ENCODE measurements at regions not wholly inside any gene's neighbourhood (a gene's known extent, or its start where the extent isn't known, plus 50 kb on each side); places are given as distances from the start of the nearest gene placed in this dataset.

DNA sequence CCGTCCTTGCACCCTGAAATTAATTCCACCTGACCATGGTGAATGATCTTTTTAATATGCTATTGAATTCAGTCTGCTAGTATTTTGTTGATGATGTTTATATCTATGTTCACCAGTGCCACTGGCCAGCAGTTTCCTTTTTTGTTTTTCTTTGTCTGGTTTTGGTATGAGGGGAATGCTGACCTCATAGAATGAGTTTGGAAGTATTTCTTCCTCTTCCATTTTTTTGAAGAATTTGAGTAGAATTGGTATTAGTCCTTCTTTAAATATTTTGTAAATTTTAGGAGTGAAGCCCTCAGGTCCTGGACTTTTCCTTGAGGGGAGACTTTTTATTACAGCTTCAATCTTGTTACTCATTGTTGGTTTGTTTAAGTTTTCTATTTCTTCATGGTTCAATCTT, 231.6 kb downstream of the MRPL39 start:
- TF ChIP-seq, protein P1, sequence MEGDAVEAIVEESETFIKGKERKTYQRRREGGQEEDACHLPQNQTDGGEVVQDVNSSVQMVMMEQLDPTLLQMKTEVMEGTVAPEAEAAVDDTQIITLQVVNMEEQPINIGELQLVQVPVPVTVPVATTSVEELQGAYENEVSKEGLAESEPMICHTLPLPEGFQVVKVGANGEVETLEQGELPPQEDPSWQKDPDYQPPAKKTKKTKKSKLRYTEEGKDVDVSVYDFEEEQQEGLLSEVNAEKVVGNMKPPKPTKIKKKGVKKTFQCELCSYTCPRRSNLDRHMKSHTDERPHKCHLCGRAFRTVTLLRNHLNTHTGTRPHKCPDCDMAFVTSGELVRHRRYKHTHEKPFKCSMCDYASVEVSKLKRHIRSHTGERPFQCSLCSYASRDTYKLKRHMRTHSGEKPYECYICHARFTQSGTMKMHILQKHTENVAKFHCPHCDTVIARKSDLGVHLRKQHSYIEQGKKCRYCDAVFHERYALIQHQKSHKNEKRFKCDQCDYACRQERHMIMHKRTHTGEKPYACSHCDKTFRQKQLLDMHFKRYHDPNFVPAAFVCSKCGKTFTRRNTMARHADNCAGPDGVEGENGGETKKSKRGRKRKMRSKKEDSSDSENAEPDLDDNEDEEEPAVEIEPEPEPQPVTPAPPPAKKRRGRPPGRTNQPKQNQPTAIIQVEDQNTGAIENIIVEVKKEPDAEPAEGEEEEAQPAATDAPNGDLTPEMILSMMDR (conservative IDR thresholded peaks at IDR 0.05; ENCODE audit: low read depth, low read length), result no peak
- Histone ChIP-seq H3K4me1 (ENCODE audit: low read depth, poor library complexity, severe bottlenecking) (no peaks in the 10 kb centered on the region), H3K27me3 (ENCODE audit: insufficient read depth, low read depth) (no peaks in the 10 kb centered on the region), H3K36me3 (ENCODE audit: insufficient read depth) (no peaks in the 10 kb centered on the region), H4K20me1 (ENCODE audit: insufficient read depth) (no peaks in the 10 kb centered on the region), H2AFZ (ENCODE audit: low read depth) (no peak overlapping the region), H3K27ac (no peak overlapping the region), H3K9ac (no peak overlapping the region), H3K4me2 (no peak overlapping the region), H3K79me2 (ENCODE audit: insufficient read depth, low read depth) (no peaks in the 10 kb centered on the region), H3K4me3 (IDR thresholded peaks at IDR 0.05; ENCODE audit: insufficient read depth, low read depth, low read length) (no peak overlapping the region)

DNA sequence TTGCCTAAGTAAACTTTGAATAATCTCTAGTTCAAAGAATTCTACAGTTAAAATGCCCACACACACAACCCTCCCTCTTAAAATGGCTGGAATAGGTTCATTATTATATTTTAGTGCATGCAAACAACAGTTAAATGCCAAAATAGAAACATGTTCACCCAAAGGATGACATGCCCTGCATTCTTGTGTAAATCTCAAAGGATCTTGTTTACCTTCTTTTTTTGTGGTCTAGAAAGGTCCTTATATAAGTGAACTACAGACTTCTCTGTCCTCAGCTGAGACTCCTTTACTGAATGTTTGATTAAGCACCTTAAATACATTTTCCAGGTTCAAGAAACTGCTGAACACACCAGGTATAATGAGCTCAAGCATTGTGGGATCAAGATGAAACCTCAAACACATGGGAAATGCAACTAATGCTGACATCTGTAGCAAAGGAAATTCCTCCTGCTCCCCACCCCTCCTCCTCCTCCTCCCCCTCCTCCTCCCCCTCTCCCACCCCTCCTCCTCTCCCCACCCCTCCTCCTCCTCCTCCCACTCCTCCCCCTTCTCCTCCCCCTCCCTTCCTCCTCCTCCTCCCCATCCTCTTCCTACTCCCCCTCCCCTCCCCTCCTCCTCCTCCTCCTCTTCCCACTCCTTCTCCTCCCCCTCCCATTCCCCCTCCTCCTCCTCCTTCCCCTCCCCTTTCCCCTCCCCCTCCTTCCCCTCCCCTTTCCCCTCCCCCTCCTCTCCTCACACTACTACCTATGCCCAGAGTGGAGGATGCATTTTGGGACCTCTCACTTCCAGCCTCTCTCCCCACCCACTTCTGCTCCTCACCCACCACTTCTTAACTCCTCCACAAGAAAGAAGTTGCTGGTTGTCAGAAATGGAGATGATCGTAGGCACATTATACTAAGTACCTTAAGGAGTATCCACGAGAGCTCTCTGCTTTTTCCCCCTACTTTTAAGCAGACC, 233.9 kb downstream of the MRPL39 start:
- Histone ChIP-seq H3K36me3 (ENCODE audit: insufficient read depth) (no peaks in the 10 kb centered on the region), H2AFZ (ENCODE audit: low read depth) (no peak overlapping the region), H3K4me3 (IDR thresholded peaks at IDR 0.05; ENCODE audit: insufficient read depth, low read depth, low read length) (no peak overlapping the region), H3K27me3 (ENCODE audit: insufficient read depth, low read depth) (no peaks in the 10 kb centered on the region), H4K20me1 (ENCODE audit: insufficient read depth) (no peaks in the 10 kb centered on the region), H3K4me1 (ENCODE audit: low read depth, poor library complexity, severe bottlenecking) (no peaks in the 10 kb centered on the region), H3K27ac (no peak overlapping the region), H3K9ac (no peak overlapping the region), H3K79me2 (ENCODE audit: insufficient read depth, low read depth) (no peaks in the 10 kb centered on the region), H3K4me2 (no peak overlapping the region)
- TF ChIP-seq, protein P1 (conservative IDR thresholded peaks at IDR 0.05; ENCODE audit: low read depth, low read length), result no peak

DNA sequence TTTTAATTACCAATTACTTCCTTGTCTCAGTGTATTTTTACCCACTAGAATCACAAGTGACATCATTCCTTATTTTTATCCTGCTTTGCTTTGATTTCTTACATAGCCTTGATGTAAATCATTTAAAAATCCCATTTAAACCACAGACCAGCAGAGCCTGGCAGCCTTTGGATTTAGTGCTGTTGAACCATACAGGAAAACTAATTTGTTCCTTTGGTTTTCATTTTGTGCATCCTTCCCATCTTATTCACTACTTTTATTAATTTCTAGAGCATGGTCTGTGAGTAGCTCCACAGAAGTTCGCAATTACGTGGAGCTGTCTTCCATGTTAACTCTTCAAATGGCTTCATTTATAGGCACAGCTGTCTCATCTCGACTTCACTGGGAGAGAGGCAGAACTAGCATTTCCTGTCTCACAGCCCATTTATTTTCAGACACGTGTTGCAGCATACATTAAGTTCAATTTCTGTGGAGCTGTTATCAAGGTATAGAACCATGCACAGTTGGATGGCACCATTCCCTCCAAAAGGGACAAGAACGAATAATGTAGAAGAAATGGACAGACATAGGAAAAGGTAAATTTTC, 235.3 kb downstream of the MRPL39 start:
- H3K27me3 ChIP-seq (ENCODE audit: insufficient read depth, low read depth), result no peaks in the 10 kb centered on the region
- H3K36me3 ChIP-seq (ENCODE audit: insufficient read depth), result no peaks in the 10 kb centered on the region
- TF ChIP-seq, protein P1 (conservative IDR thresholded peaks at IDR 0.05; ENCODE audit: low read depth, low read length), result no peak
- H3K4me3 ChIP-seq (IDR thresholded peaks at IDR 0.05; ENCODE audit: insufficient read depth, low read depth, low read length), result no peak overlapping the region
- no peak overlapping the region for H2AFZ ChIP-seq (ENCODE audit: low read depth)
- H3K4me2 ChIP-seq, result no peak overlapping the region
- no peak overlapping the region for H3K27ac ChIP-seq
- H3K79me2 ChIP-seq (ENCODE audit: insufficient read depth, low read depth), result no peaks in the 10 kb centered on the region
- H4K20me1 ChIP-seq (ENCODE audit: insufficient read depth), result no peaks in the 10 kb centered on the region
- H3K9ac ChIP-seq, result no peak overlapping the region
- H3K4me1 ChIP-seq (ENCODE audit: low read depth, poor library complexity, severe bottlenecking), result no peaks in the 10 kb centered on the region

DNA sequence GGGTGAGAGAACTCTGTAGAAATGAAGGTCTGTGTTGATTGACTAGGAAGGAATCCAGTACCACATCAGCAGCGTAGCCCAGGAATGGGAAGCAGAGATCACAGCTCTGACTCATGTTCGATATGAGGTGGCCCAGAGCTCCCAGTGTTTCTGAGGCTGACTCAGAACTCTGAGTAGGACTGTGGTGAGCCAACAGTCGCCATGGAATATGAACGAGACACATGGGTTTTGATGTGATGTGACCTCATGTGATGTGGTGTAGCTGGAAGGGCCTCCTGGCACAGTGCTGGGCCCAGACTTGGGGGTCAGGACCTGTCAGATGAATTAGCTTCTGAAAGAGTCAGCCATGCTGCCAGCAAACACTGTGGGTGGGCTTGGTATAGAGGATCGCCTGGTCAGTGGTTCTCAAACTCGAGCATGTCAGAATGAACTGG, 237.0 kb downstream of the MRPL39 start:
- H3K9ac ChIP-seq, result no peak overlapping the region
- H4K20me1 ChIP-seq (ENCODE audit: insufficient read depth), result no peaks in the 10 kb centered on the region
- H2AFZ ChIP-seq (ENCODE audit: low read depth), result no peak overlapping the region
- no peaks in the 10 kb centered on the region for H3K36me3 ChIP-seq (ENCODE audit: insufficient read depth)
- no peaks in the 10 kb centered on the region for H3K79me2 ChIP-seq (ENCODE audit: insufficient read depth, low read depth)
- no peak overlapping the region for H3K27ac ChIP-seq
- no peaks in the 10 kb centered on the region for H3K27me3 ChIP-seq (ENCODE audit: insufficient read depth, low read depth)
- no peak overlapping the region for H3K4me2 ChIP-seq
- no peaks in the 10 kb centered on the region for H3K4me1 ChIP-seq (ENCODE audit: low read depth, poor library complexity, severe bottlenecking)
- H3K4me3 ChIP-seq (IDR thresholded peaks at IDR 0.05; ENCODE audit: insufficient read depth, low read depth, low read length), result no peak overlapping the region
- TF ChIP-seq, protein P1 (conservative IDR thresholded peaks at IDR 0.05; ENCODE audit: low read depth, low read length), result no peak
